ENCODE measurements at regions not wholly inside any gene's neighbourhood (a gene's known extent, or its start where the extent isn't known, plus 50 kb on each side); places are given as distances from the start of the nearest gene placed in this dataset.

- DNase-seq: no peak
Measured at GRCh38 chr18:51862051-51862715, 477.8 kb upstream of the DCC start.

DNA sequence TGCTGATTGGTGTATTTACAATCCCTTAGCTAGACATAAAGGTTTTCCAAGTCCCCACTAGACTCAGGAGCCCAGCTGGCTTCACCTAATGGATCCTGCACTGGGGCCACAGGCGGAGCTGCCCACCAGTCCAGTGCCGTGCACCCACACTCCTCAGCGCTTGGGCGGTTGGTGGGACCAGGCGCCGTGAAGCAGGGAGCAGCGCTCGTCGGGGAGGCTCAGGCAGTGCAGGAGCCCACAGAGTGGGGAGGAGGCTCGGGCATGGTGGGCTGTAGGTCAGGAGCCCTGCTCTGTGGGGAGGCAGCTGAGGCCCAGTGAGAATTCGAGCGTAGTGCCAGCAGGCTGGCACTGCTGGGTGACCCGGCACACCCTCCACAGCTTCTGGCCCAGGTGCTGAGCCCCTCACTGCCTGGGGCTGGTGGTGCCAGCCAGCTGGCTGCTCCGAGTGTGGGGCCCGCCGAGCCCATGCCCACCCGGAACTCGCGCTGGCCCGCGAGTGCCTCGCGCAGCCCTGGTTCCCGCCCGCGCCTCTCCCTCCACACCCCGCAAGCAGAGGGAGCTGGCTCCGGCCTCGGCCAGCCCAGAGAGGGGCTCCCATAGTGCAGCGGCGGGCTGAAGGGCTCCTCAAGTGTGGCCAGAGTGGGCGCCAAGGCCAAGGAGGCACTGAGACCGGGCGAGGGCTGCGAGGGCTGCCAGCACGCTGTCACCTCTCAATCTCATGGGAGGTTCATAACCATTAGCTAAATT, 475.6 kb upstream of the DCC start:
- no peak for DNase-seq

DNA sequence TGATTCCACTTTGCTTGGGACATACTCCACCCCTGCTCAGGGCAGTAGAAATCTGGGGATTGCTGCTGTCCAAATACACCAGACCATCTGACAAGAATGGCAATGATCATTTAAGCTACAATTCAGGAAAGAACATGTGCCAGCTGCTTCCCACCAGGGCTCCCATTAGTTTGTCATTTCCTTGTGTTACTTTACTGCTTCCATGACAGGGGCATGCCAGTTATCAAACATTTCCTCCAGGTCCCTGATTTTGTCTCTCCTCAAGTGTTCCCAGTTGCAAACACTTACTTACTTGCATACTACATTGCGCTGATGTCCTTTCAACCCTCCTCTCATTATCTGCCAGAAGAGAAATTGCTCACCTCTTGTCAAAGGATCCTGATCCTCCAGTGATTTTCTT, 474.5 kb upstream of the DCC start:
- no peak for DNase-seq

DNA sequence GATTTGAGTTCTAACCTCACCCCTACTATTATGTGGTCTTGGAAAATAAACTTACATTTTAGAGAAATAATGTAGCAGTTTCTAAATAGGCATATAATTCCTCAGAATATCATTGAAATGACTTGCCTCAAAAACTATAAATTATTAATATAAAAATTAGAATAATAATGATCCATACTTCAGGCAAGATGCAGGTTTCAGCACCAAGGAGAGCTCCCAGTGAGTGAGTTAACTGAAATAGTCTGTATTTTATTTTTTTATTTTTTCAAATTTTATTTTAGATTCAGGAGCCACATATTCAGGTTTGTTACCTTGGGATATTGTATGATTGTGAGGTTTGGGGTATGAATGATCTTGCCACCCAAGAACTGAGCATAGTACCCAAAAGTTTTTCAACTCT, 472.2 kb upstream of the DCC start:
- DNase-seq: no peak

- DNase-seq: no peak
Measured at GRCh38 chr18:51878724-51879123, 461.3 kb upstream of the DCC start.

DNA sequence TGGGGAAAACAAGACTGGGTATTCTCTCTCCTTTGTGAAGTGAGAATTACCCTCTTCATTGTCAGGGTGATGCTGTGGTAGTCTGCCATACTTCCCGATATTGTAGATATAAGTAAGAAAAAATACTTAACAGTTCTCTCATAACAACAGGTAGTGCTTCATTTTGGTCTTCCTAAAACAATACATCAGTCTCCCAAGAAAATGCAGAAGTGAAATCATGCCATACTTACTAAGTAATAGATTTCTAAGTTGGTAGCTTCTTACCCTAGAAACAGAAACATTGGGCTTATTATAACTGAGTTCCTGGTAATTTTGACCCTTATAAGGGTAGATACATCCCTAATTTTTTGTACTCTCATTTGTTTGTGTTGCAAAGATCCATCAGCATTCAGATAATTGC, 460.7 kb upstream of the DCC start:
- no peak for DNase-seq

DNA sequence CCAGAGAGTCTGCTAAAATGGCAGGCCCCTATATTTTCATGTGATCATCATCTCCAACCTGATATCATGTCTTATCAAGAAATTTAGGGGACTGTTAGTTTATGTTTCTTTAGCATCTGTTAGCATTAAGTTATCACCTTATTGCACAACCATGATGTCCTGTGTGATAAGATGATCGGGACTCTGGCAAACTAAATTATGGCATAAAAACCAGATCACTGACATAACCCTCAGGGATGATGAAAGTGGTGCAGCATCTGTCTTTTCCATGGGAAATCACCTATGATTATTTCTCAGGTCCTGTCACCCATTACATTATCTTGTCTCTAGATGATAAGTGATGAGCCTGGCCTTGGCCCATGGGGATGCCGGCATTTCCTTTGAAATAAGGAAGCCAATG, 458.6 kb upstream of the DCC start:
- DNase-seq: no peak

DNA sequence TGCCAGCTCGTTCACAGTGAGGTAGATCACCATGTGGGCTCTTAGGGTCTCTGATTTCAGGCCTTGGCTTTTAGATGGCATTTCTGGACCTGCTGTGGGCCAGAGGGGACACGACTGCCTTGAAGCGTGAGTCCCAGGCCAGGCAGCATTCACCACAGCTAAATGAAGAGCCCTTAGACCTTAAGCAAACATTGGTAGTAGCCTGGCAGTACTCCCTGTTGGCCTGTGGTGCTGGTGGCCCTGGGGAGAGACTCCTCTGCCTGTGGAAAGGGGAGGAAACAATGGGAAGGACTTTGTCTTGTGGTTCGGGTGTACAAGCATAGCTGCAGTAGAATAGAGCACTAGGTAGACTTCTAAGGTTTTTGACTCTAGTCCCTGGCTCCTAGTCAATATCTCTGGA, 456.0 kb upstream of the DCC start:
- DNase-seq: no peak

DNA sequence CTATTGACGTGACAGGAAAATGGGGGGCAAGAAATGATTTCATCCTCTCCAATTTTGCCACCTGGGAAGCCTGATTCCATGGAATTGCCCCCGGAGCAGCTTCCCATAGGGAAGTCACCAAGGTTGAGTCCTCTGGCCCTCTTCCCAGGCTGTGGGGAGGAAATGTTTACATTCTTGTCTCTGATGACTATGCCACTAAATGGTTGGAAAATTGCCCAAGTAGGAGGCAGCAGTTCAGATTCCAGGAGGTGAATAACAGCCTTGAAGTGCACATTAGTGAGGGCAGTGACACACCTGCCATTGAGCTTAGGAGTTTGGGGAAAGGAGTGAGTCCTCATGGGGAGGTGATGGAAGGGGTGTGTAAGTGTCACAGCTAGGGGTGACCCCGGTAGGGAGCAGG, 449.2 kb upstream of the DCC start:
- peak; percentile 92 for DNase-seq

GRCh38 chr18:51891876-51892275, 448.1 kb upstream of the DCC start:
- no peak for DNase-seq

- no peak for DNase-seq
Measured at GRCh38 chr18:51897884-51898283, 442.1 kb upstream of the DCC start.

- DNase-seq: no peak
Measured at GRCh38 chr18:51907687-51908597, 432.1 kb upstream of the DCC start.

- no peak for DNase-seq
Measured at GRCh38 chr18:51908598-51908944, 431.4 kb upstream of the DCC start.

DNA sequence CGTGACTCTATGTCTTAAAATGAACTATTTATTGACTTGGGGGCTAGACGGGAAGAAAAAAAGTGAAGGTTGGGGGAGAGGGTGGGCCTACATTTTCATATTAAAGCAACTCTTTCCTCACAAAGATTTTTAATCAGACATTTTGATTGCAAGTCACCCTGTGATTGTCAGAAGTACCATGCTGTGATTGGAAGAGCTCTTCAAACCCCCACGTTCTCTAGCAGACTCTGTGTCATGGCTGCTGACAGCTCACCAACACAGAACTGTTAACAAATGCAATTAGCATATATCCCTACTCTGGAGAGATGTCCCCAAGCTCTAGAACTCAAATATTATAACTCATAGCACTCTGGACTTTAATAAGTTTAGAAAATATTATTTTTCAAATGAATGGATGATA, 428.4 kb upstream of the DCC start:
- no peak for DNase-seq

- DNase-seq: no peak
Measured at GRCh38 chr18:51912381-51912780, 427.6 kb upstream of the DCC start.

DNA sequence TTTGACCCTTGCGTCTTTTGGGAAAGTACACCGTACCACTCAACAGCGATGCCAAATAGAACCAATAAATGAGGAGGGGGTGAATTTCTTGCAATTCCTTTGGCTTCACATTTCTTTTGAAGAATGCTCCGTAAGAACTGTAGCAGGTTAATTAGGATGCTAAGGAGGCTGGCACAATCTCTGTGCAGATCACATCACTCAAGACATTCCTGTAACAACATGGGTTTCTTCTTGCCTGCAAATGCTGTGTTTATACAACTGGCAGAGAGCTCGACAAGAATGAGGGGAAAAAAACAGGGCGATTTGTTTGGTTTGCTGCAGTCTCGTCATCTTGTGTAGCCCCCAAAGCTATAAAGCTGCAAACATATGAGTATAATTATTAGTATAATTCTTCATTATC, 424.8 kb upstream of the DCC start:
- DNase-seq: no peak

GRCh38 chr18:51921862-51922261, 418.1 kb upstream of the DCC start:
- no peak for DNase-seq

- DNase-seq: no peak
Measured at GRCh38 chr18:51933903-51934302, 406.1 kb upstream of the DCC start.

DNA sequence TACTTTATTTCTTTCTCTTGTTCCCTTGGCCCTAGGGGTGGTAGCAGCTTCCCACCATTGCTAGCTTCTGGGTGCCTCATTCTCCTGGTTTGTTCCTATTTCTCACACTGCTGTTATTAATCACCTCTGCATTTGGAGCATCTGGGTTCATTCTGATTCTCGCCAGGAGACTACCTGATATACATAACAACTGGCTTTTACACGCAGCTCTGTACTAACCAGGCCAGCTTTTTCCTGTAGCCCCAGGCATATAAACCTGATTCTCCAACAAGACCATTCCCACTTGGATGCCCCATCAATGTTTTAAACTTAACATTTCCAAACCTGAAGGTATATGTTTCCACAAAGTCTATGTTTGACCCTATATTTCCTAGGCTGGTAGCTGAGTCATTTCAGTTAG, 403.9 kb upstream of the DCC start:
- DNase-seq: no peak

DNA sequence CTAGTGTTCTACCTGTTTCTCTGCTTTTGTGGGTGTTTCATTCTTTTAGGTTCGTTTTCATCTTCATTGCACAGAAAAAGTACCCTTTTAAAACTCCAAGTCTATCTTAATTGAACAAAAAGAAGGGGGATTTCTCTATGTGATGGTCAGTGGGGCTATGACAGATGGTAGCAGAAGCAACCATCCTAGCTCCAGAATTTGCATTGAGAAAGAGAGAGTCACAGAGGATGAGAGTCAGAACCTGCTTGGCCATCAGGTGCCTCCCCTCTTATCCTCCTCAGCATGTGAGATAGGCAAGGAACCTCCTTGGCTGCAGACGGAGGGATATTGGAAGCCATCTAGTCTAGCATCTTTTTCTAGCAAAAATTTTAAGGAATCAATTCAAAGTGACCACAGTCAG, 398.0 kb upstream of the DCC start:
- DNase-seq: no peak

- no peak for DNase-seq
Measured at GRCh38 chr18:51943281-51943680, 396.7 kb upstream of the DCC start.

DNA sequence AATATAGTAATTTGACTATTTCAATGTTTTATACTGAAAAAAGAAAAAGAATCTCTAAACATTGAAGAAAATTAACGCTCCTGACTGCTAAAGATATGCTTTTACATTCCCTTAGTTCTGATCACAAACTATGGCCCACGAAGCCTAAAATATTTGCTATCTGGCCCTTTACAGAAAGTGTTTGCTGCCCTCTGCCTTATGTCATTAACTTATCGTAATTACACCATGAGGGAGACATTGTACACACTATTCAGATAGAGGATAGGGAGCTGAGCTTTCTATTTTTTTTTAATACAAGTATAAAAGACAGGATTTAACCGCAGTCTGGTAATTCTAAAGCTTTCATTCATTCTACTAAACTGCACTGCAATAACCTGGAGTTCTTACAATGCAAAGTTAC, 393.1 kb upstream of the DCC start:
- DNase-seq: no peak

DNA sequence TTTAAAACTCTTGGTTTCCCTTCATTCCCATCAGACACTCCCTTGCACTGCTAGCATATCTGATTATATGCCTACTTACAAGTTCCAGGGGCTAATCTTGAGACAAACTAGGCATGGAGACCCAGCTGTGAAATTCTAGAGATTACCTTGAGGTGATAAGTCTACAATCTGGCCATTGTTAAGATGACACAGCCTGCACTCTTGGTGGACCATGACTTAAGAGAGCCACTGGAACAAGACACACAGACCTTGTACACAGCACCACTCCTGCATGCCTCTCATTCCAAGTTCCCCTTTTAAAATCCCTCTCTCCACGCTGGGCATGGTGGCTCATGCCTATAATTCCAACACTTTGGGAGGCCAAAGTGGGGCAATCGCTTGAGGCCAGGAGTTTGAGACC, 387.2 kb upstream of the DCC start:
- DNase-seq: no peak

GRCh38 chr18:51953521-51953920, 386.5 kb upstream of the DCC start:
- no peak for DNase-seq

Measured in NCI-H774 (cell line).